Gastrocnemius medialis (tissue), 4 donors: ENCODE measurements at regions not wholly inside any gene's neighbourhood (a gene's known extent, or its start where the extent isn't known, plus 50 kb on each side); places are given as distances from the start of the nearest gene placed in this dataset.
A peak's percentile ranks its signal among the peaks of the same experiment; 100 is the strongest.

Experiments used
- CTCF ChIP-seq, 5 experiments: fragments of 450-650 bp in 3 of 5; fragments of 200-600 bp in 2 of 5; sonication (generic) in 2 of 5; IDR thresholded peaks in 4 of 5; conservative IDR thresholded peaks in 1 of 5; 1 replicate in 4 of 5; 2 replicates in 1 of 5; pipeline ENCODE4 v1.5.1; 2016 to 2019; ENCODE audit warnings: antibody characterized with exemption in 5 of 5, mild to moderate bottlenecking in 3 of 5, moderate library complexity in 3 of 5
- POLR2A ChIP-seq, 2 donors: fragments of 450-650 bp; IDR thresholded peaks; one replicate each; pipeline ENCODE4 v1.6.1; 2017; ENCODE audit warnings: antibody characterized with exemption in 2 of 2, mild to moderate bottlenecking in 2 of 2, moderate library complexity in 2 of 2

- TF ChIP-seq CTCF (IDR thresholded peaks at IDR 0.05 in 4 of 5, conservative IDR thresholded peaks at IDR 0.05 in 1 of 5) (peak in 3 of 5 experiments; percentile 32 to 35 (median 33)), POLR2A (IDR thresholded peaks at IDR 0.05) (no peak)
Measured at GRCh38 chr2:215828528-215829184, 184.7 kb downstream of the MREG start.
